Upper lobe of left lung (tissue), 4 donors: ENCODE measurements at regions not wholly inside any gene's neighbourhood (a gene's known extent, or its start where the extent isn't known, plus 50 kb on each side); places are given as distances from the start of the nearest gene placed in this dataset.

ENCODE experiments used
- CTCF ChIP-seq, 6 experiments: fragments of 450-650 bp in 4 of 6; fragments of 200-600 bp in 2 of 6; sonication (generic) in 2 of 6; IDR thresholded peaks; one replicate each; pipeline ENCODE4 v1.5.1; 2016 to 2019; ENCODE audit warnings: antibody characterized with exemption in 6 of 6
- POLR2A ChIP-seq, 4 donors: fragments of 450-650 bp; IDR thresholded peaks; one replicate each; pipeline ENCODE4 v1.5.1; 2016 to 2017; ENCODE audit warnings: antibody characterized with exemption in 4 of 4, mild to moderate bottlenecking in 2 of 4
- POLR2AphosphoS5 ChIP-seq, 2 donors: sonication (generic); formaldehyde crosslinking; IDR thresholded peaks; one replicate each; pipeline ENCODE4 v1.5.1; 2017; ENCODE audit warnings: antibody characterized with exemption in 2 of 2

GRCh38 chr3:118578559-118578958 lies 456.1 kb downstream of the IGSF11 start:
- TF ChIP-seq CTCF (IDR thresholded peaks at IDR 0.05) (no peak), POLR2AphosphoS5 (IDR thresholded peaks at IDR 0.05) (no peak), POLR2A (IDR thresholded peaks at IDR 0.05) (no peak)
